ENCODE measurements at regions not wholly inside any gene's neighbourhood (a gene's known extent, or its start where the extent isn't known, plus 50 kb on each side); places are given as distances from the start of the nearest gene placed in this dataset.

GRCh38 chr12:130066742-130067141, 95.5 kb upstream of the FZD10 start:
- TF ChIP-seq, protein P1, sequence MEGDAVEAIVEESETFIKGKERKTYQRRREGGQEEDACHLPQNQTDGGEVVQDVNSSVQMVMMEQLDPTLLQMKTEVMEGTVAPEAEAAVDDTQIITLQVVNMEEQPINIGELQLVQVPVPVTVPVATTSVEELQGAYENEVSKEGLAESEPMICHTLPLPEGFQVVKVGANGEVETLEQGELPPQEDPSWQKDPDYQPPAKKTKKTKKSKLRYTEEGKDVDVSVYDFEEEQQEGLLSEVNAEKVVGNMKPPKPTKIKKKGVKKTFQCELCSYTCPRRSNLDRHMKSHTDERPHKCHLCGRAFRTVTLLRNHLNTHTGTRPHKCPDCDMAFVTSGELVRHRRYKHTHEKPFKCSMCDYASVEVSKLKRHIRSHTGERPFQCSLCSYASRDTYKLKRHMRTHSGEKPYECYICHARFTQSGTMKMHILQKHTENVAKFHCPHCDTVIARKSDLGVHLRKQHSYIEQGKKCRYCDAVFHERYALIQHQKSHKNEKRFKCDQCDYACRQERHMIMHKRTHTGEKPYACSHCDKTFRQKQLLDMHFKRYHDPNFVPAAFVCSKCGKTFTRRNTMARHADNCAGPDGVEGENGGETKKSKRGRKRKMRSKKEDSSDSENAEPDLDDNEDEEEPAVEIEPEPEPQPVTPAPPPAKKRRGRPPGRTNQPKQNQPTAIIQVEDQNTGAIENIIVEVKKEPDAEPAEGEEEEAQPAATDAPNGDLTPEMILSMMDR (IDR thresholded peaks at IDR 0.05; ENCODE audit: insufficient read depth, low read depth, low read length): no peak
- H3K4me3 ChIP-seq (ENCODE audit: low read depth, low read length): no peak overlapping the region
- DNase-seq (ENCODE audit: low read depth): no peak

GRCh38 chr12:130068741-130069140, 93.5 kb upstream of the FZD10 start:
- no peak overlapping the region for H3K4me3 ChIP-seq (ENCODE audit: low read depth, low read length)
- DNase-seq (ENCODE audit: low read depth): no peak
- TF ChIP-seq, protein P1 (IDR thresholded peaks at IDR 0.05; ENCODE audit: insufficient read depth, low read depth, low read length): no peak

DNA sequence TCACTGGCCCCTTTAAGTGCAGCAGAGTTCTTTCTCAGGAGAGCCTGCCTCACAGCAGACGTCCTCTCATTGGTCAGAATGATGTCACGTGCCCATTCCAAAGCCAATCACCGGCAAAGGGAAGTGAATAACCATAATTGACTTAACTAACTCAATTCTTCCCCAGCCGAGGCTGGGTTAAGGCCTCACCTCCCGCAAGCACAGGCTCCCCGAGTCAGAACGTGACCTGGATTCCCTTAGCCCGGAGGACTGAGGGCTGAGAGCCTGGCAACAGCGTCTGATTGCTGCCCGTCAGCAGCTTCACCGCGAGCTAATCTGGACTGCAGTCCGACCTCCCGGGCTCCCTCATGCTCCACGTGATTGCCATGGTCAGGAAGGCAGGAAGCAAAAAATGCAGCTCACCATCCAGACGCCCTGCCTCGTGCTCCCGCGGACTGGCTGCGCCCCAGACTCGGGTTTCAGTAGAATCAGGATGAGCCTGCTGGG, 92.1 kb upstream of the FZD10 start:
- no peak for DNase-seq (ENCODE audit: low read depth)
- no peak overlapping the region for H3K4me3 ChIP-seq (ENCODE audit: low read depth, low read length)
- TF ChIP-seq, protein P1 (IDR thresholded peaks at IDR 0.05; ENCODE audit: insufficient read depth, low read depth, low read length): no peak

DNA sequence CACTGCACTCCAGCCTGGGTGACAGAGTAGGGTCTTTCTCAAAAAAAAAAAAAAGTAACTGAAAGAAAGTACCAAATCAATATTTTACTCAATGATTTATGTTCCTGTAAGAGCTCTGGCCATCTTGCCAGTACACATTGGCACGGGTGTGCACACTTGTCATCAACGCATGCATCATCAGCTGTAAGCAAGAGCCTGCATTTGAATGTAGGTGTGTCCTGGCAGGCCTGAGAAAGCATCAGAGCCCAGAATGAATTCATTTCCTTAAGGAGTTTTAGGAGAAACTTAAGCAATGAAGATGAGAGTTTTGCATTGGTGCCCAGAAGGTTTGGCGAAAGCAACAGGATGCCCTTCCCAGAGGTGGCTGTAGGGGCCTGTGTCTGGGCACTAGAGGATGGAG, 88.5 kb upstream of the FZD10 start:
- H3K4me3 ChIP-seq (ENCODE audit: low read depth, low read length): no peak overlapping the region
- DNase-seq (ENCODE audit: low read depth): no peak

DNA sequence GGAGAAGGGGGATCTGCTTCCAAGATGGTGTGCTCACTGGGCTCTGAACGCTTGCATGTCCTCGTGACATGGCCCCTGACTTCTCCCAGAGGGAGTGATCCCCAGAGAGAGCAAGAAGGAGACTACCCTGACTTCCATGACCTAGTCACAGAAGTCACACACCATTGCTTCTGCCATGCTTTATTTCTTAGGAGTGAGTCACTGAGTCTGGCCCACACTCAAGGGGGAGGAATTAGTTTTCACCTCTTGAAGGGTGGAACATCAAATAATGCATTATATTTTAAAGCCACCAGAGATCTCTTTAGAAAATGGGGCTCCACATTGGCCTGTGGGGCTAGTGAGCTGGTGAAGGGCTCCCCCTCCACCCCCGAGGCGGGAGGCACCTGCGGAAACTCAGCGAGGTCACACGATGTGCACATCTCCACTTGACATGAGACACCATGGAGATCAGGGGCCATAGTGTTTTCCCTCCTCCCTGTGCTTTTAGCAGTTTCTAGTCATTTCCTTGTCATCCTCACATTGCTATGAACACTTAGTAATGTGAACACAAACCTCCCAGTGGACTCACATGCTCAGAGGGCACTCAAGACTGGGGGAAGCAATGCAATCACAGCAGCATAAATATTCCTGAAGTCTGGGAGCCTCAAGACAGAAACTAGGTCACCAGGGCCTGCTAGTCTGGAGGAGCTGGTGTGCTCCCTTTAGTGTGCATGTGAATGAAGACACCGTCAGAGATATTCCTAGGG, 87.4 kb upstream of the FZD10 start:
- DNase-seq (ENCODE audit: low read depth): no peak
- TF ChIP-seq, protein P1 (IDR thresholded peaks at IDR 0.05; ENCODE audit: insufficient read depth, low read depth, low read length): no peak
- no peak overlapping the region for H3K4me3 ChIP-seq (ENCODE audit: low read depth, low read length)

More for the DNA sequence above, 88.5 kb upstream of the FZD10 start:
- TF ChIP-seq, protein P1 (IDR thresholded peaks at IDR 0.05; ENCODE audit: insufficient read depth, low read depth, low read length): no peak

DNA sequence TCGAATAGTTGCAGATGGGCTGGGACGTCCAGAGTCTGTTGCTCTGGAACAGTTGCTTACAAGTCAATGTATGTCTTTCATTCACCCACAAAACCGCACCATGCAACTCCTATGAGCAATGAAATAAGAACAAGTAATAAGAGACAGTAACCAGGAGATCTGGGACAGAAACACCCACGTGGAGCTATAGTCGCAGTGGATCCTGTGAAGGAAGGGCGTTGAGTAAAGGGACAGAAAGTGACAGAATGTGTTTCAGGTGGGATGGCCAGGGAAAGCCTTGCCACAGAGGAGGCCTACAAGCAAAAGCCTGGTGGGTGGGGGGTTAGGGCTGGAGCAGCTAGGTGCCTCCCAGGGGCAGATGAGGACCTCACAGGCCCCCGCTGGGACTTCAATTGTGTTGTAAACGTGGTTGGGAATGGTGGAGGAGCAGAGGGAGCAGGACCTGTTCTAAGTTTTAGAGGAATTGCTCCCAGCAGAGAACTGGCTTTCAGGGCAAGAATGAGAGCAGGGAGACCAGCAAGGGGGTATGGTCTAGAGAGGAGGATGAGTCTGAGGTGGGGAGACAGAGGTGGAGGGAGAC, 86.7 kb upstream of the FZD10 start:
- DNase-seq (ENCODE audit: low read depth): no peak
- TF ChIP-seq, protein P1 (IDR thresholded peaks at IDR 0.05; ENCODE audit: insufficient read depth, low read depth, low read length): no peak
- no peak overlapping the region for H3K4me3 ChIP-seq (ENCODE audit: low read depth, low read length)
